Transverse colon (tissue), 4 donors: ENCODE measurements at regions not wholly inside any gene's neighbourhood (a gene's known extent, or its start where the extent isn't known, plus 50 kb on each side); places are given as distances from the start of the nearest gene placed in this dataset.

Experiments
- POLR2A ChIP-seq: fragments of 450-650 bp; IDR thresholded peaks from one replicate; pipeline ENCODE4 v1.6.1; 2016; ENCODE audit warnings: antibody characterized with exemption, mild to moderate bottlenecking, moderate library complexity
- POLR2AphosphoS5 ChIP-seq, 3 donors: sonication (generic); formaldehyde crosslinking; IDR thresholded peaks; one replicate each; pipeline ENCODE4 v1.6.1; 2016; ENCODE audit warnings: antibody characterized with exemption in 3 of 3
- TF ChIP-seq, protein P1 (sequence below), 5 experiments: fragments of 200-600 bp in 3 of 5; fragments of 450-650 bp in 2 of 5; sonication (generic) in 3 of 5; IDR thresholded peaks; 1 replicate in 2 of 5; 2 replicates in 3 of 5; pipeline ENCODE4 v1.5.1; 2016 to 2017; ENCODE audit warnings: antibody characterized with exemption in 5 of 5, inconsistent platforms in 3 of 5, mild to moderate bottlenecking in 2 of 5, moderate library complexity in 1 of 5

DNA sequence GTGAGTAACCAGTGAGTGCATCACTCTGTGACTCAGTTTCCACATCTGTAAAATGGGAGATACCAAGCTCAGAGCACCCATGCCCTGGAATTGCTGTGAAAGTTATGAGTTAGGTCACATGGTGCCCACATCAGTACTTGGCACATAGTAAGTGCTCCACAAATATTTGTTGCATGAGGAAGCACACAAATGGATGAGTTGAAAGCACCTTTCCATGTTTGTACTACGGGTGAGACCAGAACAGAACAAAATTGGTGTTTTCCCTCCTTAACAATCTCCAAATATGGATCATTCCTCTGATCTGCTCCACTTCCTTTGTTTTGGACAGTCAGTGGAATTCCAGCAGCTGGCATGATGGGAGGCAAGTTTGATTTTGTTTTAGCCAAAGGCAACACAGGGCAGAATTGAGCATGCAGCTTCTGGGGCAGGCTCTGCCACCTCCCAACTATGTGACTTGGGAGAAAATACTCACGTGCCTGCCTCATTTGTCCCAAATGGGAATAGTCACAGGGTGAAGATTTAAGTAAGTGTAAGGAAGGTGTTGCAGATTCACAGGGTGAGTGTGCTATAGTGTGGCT, 503.7 kb upstream of the SULF2 start:
- TF ChIP-seq, protein P1, sequence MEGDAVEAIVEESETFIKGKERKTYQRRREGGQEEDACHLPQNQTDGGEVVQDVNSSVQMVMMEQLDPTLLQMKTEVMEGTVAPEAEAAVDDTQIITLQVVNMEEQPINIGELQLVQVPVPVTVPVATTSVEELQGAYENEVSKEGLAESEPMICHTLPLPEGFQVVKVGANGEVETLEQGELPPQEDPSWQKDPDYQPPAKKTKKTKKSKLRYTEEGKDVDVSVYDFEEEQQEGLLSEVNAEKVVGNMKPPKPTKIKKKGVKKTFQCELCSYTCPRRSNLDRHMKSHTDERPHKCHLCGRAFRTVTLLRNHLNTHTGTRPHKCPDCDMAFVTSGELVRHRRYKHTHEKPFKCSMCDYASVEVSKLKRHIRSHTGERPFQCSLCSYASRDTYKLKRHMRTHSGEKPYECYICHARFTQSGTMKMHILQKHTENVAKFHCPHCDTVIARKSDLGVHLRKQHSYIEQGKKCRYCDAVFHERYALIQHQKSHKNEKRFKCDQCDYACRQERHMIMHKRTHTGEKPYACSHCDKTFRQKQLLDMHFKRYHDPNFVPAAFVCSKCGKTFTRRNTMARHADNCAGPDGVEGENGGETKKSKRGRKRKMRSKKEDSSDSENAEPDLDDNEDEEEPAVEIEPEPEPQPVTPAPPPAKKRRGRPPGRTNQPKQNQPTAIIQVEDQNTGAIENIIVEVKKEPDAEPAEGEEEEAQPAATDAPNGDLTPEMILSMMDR (IDR thresholded peaks at IDR 0.05) = no peak
- TF ChIP-seq POLR2AphosphoS5 (IDR thresholded peaks at IDR 0.05) (no peak), POLR2A (no peak)
